ENCODE measurements at regions not wholly inside any gene's neighbourhood (a gene's known extent, or its start where the extent isn't known, plus 50 kb on each side); places are given as distances from the start of the nearest gene placed in this dataset.
A peak's percentile ranks its signal among the peaks of the same experiment; 100 is the strongest.

DNA sequence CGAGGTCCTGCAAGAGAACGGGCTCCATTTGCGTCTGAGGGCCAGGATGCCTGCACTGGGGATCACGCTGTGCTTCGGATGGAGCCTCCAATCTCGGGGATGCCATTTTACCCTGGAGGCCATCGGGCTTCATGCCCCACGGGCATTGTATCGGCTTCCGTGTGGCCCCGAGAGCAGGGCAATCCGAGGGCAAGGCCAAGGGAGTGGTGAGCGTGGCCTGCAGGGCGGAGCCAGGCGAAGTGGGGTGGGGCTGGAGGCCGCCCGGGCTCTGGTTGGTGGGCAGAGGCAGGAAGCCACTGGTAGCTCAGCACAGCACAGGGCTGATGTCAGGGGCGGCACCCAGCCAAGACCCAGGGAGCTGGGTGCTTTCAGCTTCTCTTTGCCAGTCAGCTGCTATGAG is 57.5 kb upstream of the BHLHE23 start:
- ATAC-seq, result peak in 1 of 2 experiments; percentile 46; a peak in 2 of 6 replicates
- H3K27ac ChIP-seq, result no peak overlapping the region

DNA sequence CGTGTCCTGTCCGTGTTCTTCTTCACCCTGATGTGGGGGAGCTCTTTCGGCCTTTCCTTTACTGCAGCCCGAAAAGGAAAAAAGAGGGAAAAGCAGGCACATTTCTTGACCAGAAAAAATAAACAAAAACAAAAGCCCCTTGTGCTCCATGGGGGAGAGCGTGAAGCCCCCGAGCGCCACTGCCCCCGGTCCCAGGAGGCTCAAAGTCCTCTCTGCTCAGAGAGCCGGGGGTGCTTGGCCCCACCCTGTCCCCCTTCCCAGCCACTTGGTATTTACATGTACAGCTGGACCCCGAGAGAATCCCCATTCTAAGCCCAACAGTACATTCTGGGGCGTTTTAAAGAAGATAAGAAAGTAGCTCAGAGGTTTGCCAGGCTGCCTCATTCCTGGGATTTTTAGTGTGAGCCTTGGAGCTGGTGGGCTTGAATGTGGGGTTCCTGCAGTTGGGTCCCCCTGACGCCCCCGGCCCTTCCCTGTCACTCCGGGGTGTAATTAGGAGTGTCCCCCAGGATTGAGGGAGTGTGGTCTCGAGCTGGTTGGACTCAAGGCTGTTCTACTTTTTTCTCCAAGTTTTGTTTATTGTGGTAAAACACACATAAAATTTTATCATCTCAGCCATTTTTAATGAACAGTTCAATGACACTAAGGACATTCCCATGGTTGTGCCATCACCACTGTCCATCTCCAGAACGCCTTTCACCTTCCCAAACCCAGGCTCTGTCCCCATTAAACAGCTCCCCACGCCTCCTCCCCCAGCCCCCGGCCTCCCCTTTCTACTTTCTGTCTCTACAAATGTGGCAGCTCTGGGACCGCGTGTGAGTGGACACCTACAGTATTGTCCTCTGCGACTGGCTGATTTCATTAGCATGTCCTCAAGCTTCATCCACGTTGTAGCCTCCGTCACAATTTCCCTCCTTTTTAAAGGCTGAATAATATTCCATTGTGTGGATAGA is 55.7 kb upstream of the BHLHE23 start:
- Histone ChIP-seq H3K4me2 (no peak overlapping the region), H3K9me3 (peaks cover 3% of the 10 kb centered on the region; the same call in 2 of the 3 replicates), H3K4me3 (no peak overlapping the region), H3K27ac (no peak overlapping the region), H3K4me1 (no peaks in the 10 kb centered on the region)
- ChIA-PET POLR2A (no interaction called here), CTCF (interaction anchor here (0.7 to 1.1 kb wide), 2 partner anchors 117 to 240 kb away, joined by 3 to 4 read pairs; no protein-coding TSS in a partner anchor)
- TF ChIP-seq NR3C1 (IDR thresholded peaks at IDR 0.05) (no peak), CBX2 (IDR thresholded peaks at IDR 0.05; ENCODE audit: borderline replicate concordance, low read depth) (no peak), GATA3 (IDR thresholded peaks at IDR 0.05; ENCODE audit: borderline replicate concordance) (no peak), RCOR1 (IDR thresholded peaks at IDR 0.05; ENCODE audit: low read depth, low read length) (no peak), HEYL (CRISPR knock-in tag; IDR thresholded peaks at IDR 0.05) (no peak), MAFK (IDR thresholded peaks at IDR 0.05; ENCODE audit: partially characterized antibody) (no peak), JUN (IDR thresholded peaks at IDR 0.05) (no peak), JUNB (IDR thresholded peaks at IDR 0.05) (no peak), PHF8 (IDR thresholded peaks at IDR 0.05; ENCODE audit: borderline replicate concordance, low read depth) (no peak), RARB (CRISPR knock-in tag; IDR thresholded peaks at IDR 0.05) (no peak), HDAC2 (IDR thresholded peaks at IDR 0.05) (no peak)
- TF ChIP-seq, protein P1, sequence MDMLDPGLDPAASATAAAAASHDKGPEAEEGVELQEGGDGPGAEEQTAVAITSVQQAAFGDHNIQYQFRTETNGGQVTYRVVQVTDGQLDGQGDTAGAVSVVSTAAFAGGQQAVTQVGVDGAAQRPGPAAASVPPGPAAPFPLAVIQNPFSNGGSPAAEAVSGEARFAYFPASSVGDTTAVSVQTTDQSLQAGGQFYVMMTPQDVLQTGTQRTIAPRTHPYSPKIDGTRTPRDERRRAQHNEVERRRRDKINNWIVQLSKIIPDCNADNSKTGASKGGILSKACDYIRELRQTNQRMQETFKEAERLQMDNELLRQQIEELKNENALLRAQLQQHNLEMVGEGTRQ (IDR thresholded peaks at IDR 0.05), result no peak
- TF ChIP-seq, protein P2, sequence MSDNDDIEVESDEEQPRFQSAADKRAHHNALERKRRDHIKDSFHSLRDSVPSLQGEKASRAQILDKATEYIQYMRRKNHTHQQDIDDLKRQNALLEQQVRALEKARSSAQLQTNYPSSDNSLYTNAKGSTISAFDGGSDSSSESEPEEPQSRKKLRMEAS (IDR thresholded peaks at IDR 0.05), result no peak
- TF ChIP-seq, protein P3, sequence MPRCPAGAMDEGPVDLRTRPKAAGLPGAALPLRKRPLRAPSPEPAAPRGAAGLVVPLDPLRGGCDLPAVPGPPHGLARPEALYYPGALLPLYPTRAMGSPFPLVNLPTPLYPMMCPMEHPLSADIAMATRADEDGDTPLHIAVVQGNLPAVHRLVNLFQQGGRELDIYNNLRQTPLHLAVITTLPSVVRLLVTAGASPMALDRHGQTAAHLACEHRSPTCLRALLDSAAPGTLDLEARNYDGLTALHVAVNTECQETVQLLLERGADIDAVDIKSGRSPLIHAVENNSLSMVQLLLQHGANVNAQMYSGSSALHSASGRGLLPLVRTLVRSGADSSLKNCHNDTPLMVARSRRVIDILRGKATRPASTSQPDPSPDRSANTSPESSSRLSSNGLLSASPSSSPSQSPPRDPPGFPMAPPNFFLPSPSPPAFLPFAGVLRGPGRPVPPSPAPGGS (IDR thresholded peaks at IDR 0.05), result no peak
- DNase-seq (ENCODE audit: low read depth in 1 of 2, low spot score in 1 of 2) (no peak), ATAC-seq (no peak), FAIRE-seq (no peak)
- 34% methylated on average over 22 of the region's 23 CpGs for WGBS (ENCODE audit: missing lambda C conversion rate)

More for the DNA sequence above, 57.5 kb upstream of the BHLHE23 start:
- TF ChIP-seq POLR2A (IDR thresholded peaks at IDR 0.05; ENCODE audit: low read length) (no peak), RAD21 (conservative IDR thresholded peaks at IDR 0.05 in 1 of 2, IDR thresholded peaks at IDR 0.05 in 1 of 2) (no peak), GATA3 (IDR thresholded peaks at IDR 0.05; ENCODE audit: borderline replicate concordance) (no peak), NFE2L2 (conservative IDR thresholded peaks at IDR 0.05; ENCODE audit: low read length) (no peak), RFX5 (IDR thresholded peaks at IDR 0.05) (no peak), FOSL2 (IDR thresholded peaks at IDR 0.05) (no peak), FOSL2 (CRISPR knock-in tag; IDR thresholded peaks at IDR 0.05) (no peak), HOXA7 (CRISPR knock-in tag; IDR thresholded peaks at IDR 0.05) (no peak), EHF (CRISPR knock-in tag; IDR thresholded peaks at IDR 0.05) (no peak), SMC3 (IDR thresholded peaks at IDR 0.05) (no peak), KDM1A (IDR thresholded peaks at IDR 0.05; ENCODE audit: low read depth) (no peak), SREBF2 (IDR thresholded peaks at IDR 0.05) (no peak), FOXS1 (CRISPR knock-in tag; IDR thresholded peaks at IDR 0.05) (no peak), RNF2 (IDR thresholded peaks at IDR 0.05; ENCODE audit: borderline replicate concordance, low read depth) (no peak), RCOR1 (IDR thresholded peaks at IDR 0.05; ENCODE audit: low read depth, low read length) (no peak), MYC (IDR thresholded peaks at IDR 0.05; ENCODE audit: borderline replicate concordance, low read length) (no peak), EHMT2 (IDR thresholded peaks at IDR 0.05; ENCODE audit: low read depth) (no peak)
- TF ChIP-seq, protein P4, sequence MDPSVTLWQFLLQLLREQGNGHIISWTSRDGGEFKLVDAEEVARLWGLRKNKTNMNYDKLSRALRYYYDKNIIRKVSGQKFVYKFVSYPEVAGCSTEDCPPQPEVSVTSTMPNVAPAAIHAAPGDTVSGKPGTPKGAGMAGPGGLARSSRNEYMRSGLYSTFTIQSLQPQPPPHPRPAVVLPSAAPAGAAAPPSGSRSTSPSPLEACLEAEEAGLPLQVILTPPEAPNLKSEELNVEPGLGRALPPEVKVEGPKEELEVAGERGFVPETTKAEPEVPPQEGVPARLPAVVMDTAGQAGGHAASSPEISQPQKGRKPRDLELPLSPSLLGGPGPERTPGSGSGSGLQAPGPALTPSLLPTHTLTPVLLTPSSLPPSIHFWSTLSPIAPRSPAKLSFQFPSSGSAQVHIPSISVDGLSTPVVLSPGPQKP (IDR thresholded peaks at IDR 0.05; ENCODE audit: low read depth, low read length), result no peak
- TF ChIP-seq, protein P5, sequence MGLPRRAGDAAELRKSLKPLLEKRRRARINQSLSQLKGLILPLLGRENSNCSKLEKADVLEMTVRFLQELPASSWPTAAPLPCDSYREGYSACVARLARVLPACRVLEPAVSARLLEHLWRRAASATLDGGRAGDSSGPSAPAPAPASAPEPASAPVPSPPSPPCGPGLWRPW (IDR thresholded peaks at IDR 0.05), result no peak
- TF ChIP-seq, protein P2 (IDR thresholded peaks at IDR 0.05), result no peak
- ChIA-PET CTCF (interaction anchor here (1.7 kb wide), 1 partner anchor 8 kb away, joined by 10 read pairs; no protein-coding TSS in a partner anchor), POLR2A (no interaction called here)
- Histone ChIP-seq H3K4me1 (no peaks in the 10 kb centered on the region), H3K4me2 (no peak overlapping the region), H3K4me3 (no peak overlapping the region), H3K9me3 (no peaks in the 10 kb centered on the region)
- no peak for DNase-seq (ENCODE audit: low read depth in 1 of 2, low spot score in 1 of 2)
- no peak for FAIRE-seq
- WGBS (ENCODE audit: missing lambda C conversion rate), result 64% methylated on average over 13 of the region's 18 CpGs
